Stimulated activated CD4-positive, alpha-beta T cell treated with anti-CD3 and anti-CD28 coated beads, Interleukin-12 subunit alpha, Interleukin-12 subunit beta, amount 100 ng/mL, for 48 hours (primary cell): ENCODE measurements at regions not wholly inside any gene's neighbourhood (a gene's known extent, or its start where the extent isn't known, plus 50 kb on each side); places are given as distances from the start of the nearest gene placed in this dataset.
A peak's percentile ranks its signal among the peaks of the same experiment; 100 is the strongest.

Source experiments
- DNase-seq, 3 donors: peaks; one replicate each; pipeline ENCODE4 v3.0.0-alpha.2; 2020; ENCODE audit warnings: low read depth in 2 of 3, low spot score in 1 of 3

- DNase-seq: no peak
These were observed 52.0 kb upstream of the GRAMD1B start for GRCh38 chr11:123378096-123378495.

GRCh38 chr11:123377355-123377754 lies 52.7 kb upstream of the GRAMD1B start:
- no peak for DNase-seq

GRCh38 chr11:123375832-123376231 lies 54.2 kb upstream of the GRAMD1B start:
- no peak for DNase-seq

GRCh38 chr11:123374622-123374968 lies 55.5 kb upstream of the GRAMD1B start:
- no peak for DNase-seq

- DNase-seq: no peak
These were observed 56.1 kb upstream of the GRAMD1B start for GRCh38 chr11:123373754-123374621.

- no peak for DNase-seq
These were observed 58.4 kb upstream of the GRAMD1B start for GRCh38 chr11:123371506-123372297.

GRCh38 chr11:123366924-123367323 lies 63.1 kb upstream of the GRAMD1B start:
- DNase-seq: no peak

GRCh38 chr11:123365955-123366354 lies 64.1 kb upstream of the GRAMD1B start:
- no peak for DNase-seq

- DNase-seq: no peak
These were observed 66.0 kb upstream of the GRAMD1B start for GRCh38 chr11:123364080-123364479.

GRCh38 chr11:123363556-123363955 lies 66.5 kb upstream of the GRAMD1B start:
- no peak for DNase-seq

GRCh38 chr11:123362941-123363340 lies 67.1 kb upstream of the GRAMD1B start:
- DNase-seq: no peak

- no peak for DNase-seq
These were observed 67.9 kb upstream of the GRAMD1B start for GRCh38 chr11:123362186-123362585.

GRCh38 chr11:123361110-123361509 lies 69.0 kb upstream of the GRAMD1B start:
- no peak for DNase-seq

- no peak for DNase-seq
These were observed 69.7 kb upstream of the GRAMD1B start for GRCh38 chr11:123360267-123360936.

- DNase-seq: peak in 1 of 3 donors; percentile 28
These were observed 71.9 kb upstream of the GRAMD1B start for GRCh38 chr11:123357990-123358827.

- peak in 1 of 3 donors; percentile 21 for DNase-seq
These were observed 72.6 kb upstream of the GRAMD1B start for GRCh38 chr11:123357353-123357989.

GRCh38 chr11:123356539-123356938 lies 73.5 kb upstream of the GRAMD1B start:
- DNase-seq: peak; percentile 43 to 48 (median 47)

- no peak for DNase-seq
These were observed 75.6 kb upstream of the GRAMD1B start for GRCh38 chr11:123354371-123354975.

GRCh38 chr11:123351375-123351774 lies 78.7 kb upstream of the GRAMD1B start:
- no peak for DNase-seq

- no peak for DNase-seq
These were observed 80.7 kb upstream of the GRAMD1B start for GRCh38 chr11:123349382-123349781.
